GM12801 (cell line): ENCODE measurements at regions not wholly inside any gene's neighbourhood (a gene's known extent, or its start where the extent isn't known, plus 50 kb on each side); places are given as distances from the start of the nearest gene placed in this dataset.

ENCODE experiments used
- CTCF ChIP-seq: IDR thresholded peaks from one replicate; pipeline ENCODE4 v1.5.1; 2011; ENCODE audit warnings: control low read depth; ENCODE audit not compliant: insufficient read length; ENCODE audit errors: extremely low read depth

- TF ChIP-seq CTCF, result no peak
Measured at GRCh38 chr1:38152351-38153065, 105.9 kb upstream of the POU3F1 start.

- no peak for TF ChIP-seq CTCF
Measured at GRCh38 chr1:38151399-38151798, 104.8 kb upstream of the POU3F1 start.

GRCh38 chr1:38142606-38143005 lies 96.0 kb upstream of the POU3F1 start:
- no peak for TF ChIP-seq CTCF

GRCh38 chr1:38141483-38141882 lies 94.9 kb upstream of the POU3F1 start:
- TF ChIP-seq CTCF, result no peak

- TF ChIP-seq CTCF, result no peak
Measured at GRCh38 chr1:38139738-38140487, 93.3 kb upstream of the POU3F1 start.

- TF ChIP-seq CTCF, result no peak
Measured at GRCh38 chr1:38138498-38139233, 92.1 kb upstream of the POU3F1 start.

- no peak for TF ChIP-seq CTCF
Measured at GRCh38 chr1:38137164-38137563, 90.6 kb upstream of the POU3F1 start.
